ENCODE measurements at regions not wholly inside any gene's neighbourhood (a gene's known extent, or its start where the extent isn't known, plus 50 kb on each side); places are given as distances from the start of the nearest gene placed in this dataset.

- no peak for TF ChIP-seq CTCF (IDR thresholded peaks at IDR 0.05)
- Mint-ChIP-seq H3K27ac (no peak overlapping the region), H3K4me3 (no peak overlapping the region), H3K4me1 (no peaks in the 10 kb centered on the region), H3K36me3 (ENCODE audit: low read depth) (no peaks in the 10 kb centered on the region), H3K27me3 (no peaks in the 10 kb centered on the region), H3K9me3 (no peaks in the 10 kb centered on the region)
- ChIA-PET CTCF (no interaction called here), POLR2A (no interaction called here)
- no peak for DNase-seq
- intact Hi-C loops (cut with micrococcal nuclease): no loop called here
- ATAC-seq (ENCODE audit: low read depth): no peak
Observed at GRCh38 chr12:74945771-74946198, 263.9 kb downstream of the KCNC2 start.

- TF ChIP-seq CTCF (IDR thresholded peaks at IDR 0.05): no peak
- no peak overlapping the region for H3K4me3 Mint-ChIP-seq
- POLR2A ChIA-PET: no interaction called here
- ATAC-seq (ENCODE audit: low read depth): no peak
- no peaks in the 10 kb centered on the region for H3K27me3 Mint-ChIP-seq
- intact Hi-C loops (cut with micrococcal nuclease): no loop called here
- H3K27ac Mint-ChIP-seq: no peak overlapping the region
- H3K4me1 Mint-ChIP-seq: no peaks in the 10 kb centered on the region
- CTCF ChIA-PET: no interaction called here
- H3K9me3 Mint-ChIP-seq: peaks cover 7% of the 10 kb centered on the region
- DNase-seq: no peak
- H3K36me3 Mint-ChIP-seq (ENCODE audit: low read depth): no peaks in the 10 kb centered on the region
Observed at GRCh38 chr12:74953697-74954096, 255.9 kb downstream of the KCNC2 start.

DNA sequence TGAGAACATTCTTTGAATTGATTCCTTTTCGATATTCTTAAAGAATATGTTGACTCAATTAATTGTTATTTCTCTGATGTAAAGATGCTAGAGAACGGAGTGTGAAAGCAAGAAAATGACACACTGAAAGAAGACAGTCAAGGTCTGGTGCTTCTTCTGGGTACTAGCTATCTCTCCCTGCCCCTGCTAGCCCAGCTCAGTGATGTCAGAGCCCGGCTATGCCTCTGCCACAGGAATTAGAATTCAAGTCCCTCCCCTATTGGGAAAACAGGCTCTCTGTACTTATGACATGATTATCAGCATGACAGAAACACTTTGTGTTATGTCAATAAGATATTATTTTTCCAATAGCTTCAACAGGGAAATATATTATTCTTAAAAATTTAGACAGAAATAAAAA lies 252.4 kb downstream of the KCNC2 start:
- ChIA-PET POLR2A (no interaction called here), CTCF (no interaction called here)
- DNase-seq (no peak), ATAC-seq (ENCODE audit: low read depth) (no peak)
- no peak overlapping the region for H3K27ac Mint-ChIP-seq
- no peaks in the 10 kb centered on the region for H3K4me1 Mint-ChIP-seq
- peaks cover 4% of the 10 kb centered on the region for H3K9me3 Mint-ChIP-seq
- no peak for TF ChIP-seq CTCF (IDR thresholded peaks at IDR 0.05)
- no peaks in the 10 kb centered on the region for H3K27me3 Mint-ChIP-seq
- intact Hi-C loops (cut with micrococcal nuclease): no loop called here
- no peaks in the 10 kb centered on the region for H3K36me3 Mint-ChIP-seq (ENCODE audit: low read depth)
- H3K4me3 Mint-ChIP-seq: no peak overlapping the region

DNA sequence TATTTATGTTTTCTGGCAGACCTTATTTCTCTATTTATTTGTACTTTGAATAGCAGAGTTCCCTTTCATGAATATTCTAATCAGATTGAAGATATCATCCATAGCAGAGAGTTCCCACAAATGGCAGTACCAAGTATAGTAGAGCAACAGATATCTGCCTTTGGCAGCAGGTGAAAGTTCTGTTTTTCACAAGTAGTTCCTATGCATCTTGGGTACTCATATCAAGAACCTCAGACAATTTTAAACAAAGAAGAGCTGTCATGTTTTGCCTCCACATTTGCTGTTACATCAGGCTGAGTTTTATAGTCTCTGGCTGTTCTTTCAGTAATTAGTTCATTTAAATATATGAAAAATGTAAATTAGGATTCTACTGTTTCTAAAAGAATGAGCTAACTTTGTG lies 252.0 kb downstream of the KCNC2 start:
- no peak for DNase-seq
- Mint-ChIP-seq H3K27me3 (no peaks in the 10 kb centered on the region), H3K27ac (no peak overlapping the region), H3K4me1 (no peaks in the 10 kb centered on the region), H3K9me3 (peaks cover 4% of the 10 kb centered on the region), H3K36me3 (ENCODE audit: low read depth) (no peaks in the 10 kb centered on the region), H3K4me3 (no peak overlapping the region)
- ChIA-PET POLR2A (no interaction called here), CTCF (no interaction called here)
- TF ChIP-seq CTCF (IDR thresholded peaks at IDR 0.05): no peak
- no peak for ATAC-seq (ENCODE audit: low read depth)
- intact Hi-C loops (cut with micrococcal nuclease): no loop called here

- peaks cover 4% of the 10 kb centered on the region for H3K9me3 Mint-ChIP-seq
- ATAC-seq (ENCODE audit: low read depth): no peak
- TF ChIP-seq CTCF (IDR thresholded peaks at IDR 0.05): no peak
- H3K36me3 Mint-ChIP-seq (ENCODE audit: low read depth): no peaks in the 10 kb centered on the region
- no peaks in the 10 kb centered on the region for H3K4me1 Mint-ChIP-seq
- H3K27me3 Mint-ChIP-seq: no peaks in the 10 kb centered on the region
- H3K4me3 Mint-ChIP-seq: no peak overlapping the region
- ChIA-PET CTCF (no interaction called here), POLR2A (no interaction called here)
- intact Hi-C loops (cut with micrococcal nuclease): no loop called here
- no peak overlapping the region for H3K27ac Mint-ChIP-seq
- DNase-seq: no peak
Observed at GRCh38 chr12:74959657-74960056, 250.0 kb downstream of the KCNC2 start.

Data from activated B cell treated with CpG ODN at 0.5 μM for 24 hours (primary cell).